GM12801 (cell line): ENCODE measurements at regions not wholly inside any gene's neighbourhood (a gene's known extent, or its start where the extent isn't known, plus 50 kb on each side); places are given as distances from the start of the nearest gene placed in this dataset.

Experiments
- CTCF ChIP-seq: IDR thresholded peaks from one replicate; pipeline ENCODE4 v1.5.1; 2011; ENCODE audit warnings: control low read depth; ENCODE audit not compliant: insufficient read length; ENCODE audit errors: extremely low read depth

DNA sequence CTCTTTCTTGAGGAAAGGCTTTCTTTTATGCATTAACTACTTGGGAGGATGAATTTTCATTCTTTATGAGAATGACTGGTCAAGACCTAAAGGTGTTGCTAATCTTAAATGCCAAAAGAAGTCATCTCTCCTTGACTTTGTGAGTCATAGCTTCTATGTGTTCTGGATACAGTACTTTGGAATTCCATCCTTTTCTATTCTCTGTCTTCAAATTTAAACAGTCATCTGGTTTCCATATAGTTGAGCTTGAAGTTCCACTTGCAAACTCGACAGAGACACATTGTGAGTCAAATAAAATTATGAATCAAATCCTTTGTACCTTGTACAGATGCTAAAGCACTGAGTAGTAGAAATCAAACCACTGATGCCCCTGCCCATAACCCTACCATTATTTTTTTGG, 271.9 kb upstream of the PMFBP1 start:
- no peak for TF ChIP-seq CTCF

DNA sequence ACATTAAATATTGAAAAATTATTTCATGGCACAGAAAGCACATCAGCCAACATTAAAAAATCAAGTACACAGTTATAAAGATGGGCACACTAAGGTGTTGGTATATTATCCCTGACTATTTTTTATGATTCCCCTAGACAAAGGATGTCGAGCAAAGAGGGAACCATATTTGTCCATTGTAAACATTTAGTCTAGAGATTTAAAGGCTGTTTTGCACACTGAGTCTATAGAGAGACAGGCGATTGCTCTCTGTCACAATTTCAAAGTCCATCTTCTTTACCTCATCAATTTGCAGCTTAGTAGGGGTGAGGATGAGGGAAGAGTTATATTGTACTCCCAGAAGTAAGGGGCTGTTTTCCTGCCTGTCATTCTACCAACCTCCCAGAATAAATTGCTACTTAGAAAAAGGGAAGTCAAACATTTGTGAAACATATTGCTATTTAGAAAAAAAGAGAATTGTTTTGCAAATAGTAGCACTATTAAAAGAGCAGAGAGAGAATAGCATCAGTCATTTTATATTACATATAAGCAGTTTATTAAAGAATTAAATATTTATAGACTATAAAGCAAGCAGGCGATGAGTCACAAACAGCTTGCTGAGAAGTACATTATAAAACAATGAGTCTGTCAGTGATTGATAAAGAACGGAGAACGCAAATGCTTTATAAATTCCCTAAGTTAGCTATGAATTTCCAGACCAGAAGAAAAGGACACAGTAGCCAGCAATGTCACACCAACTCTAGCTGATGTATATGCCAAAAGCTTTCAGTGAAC, 270.6 kb upstream of the PMFBP1 start:
- no peak for TF ChIP-seq CTCF

GRCh38 chr16:72437891-72438290, 265.9 kb upstream of the PMFBP1 start:
- no peak for TF ChIP-seq CTCF

GRCh38 chr16:72434159-72434558, 262.2 kb upstream of the PMFBP1 start:
- no peak for TF ChIP-seq CTCF

GRCh38 chr16:72430121-72430520, 258.2 kb upstream of the PMFBP1 start:
- no peak for TF ChIP-seq CTCF

DNA sequence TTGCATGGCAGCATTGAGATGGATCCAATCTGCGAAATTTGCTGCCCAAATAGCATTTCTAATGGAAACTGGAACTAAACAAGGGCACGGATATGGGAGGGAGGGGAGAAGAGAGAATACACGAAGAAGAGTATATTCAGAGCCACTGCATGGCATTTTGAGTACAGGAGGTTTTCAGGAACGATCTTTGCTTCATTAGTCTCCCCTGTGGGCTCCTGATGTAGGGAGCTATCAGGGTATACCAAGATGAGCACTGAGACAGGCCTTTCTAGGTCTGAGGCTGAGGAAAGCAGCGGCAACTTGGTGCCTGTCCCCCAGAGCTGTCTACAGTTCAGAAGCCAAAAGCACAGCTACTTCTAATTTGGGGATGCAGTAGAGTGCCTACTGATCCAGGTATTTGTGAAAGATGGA, 257.7 kb upstream of the PMFBP1 start:
- no peak for TF ChIP-seq CTCF

DNA sequence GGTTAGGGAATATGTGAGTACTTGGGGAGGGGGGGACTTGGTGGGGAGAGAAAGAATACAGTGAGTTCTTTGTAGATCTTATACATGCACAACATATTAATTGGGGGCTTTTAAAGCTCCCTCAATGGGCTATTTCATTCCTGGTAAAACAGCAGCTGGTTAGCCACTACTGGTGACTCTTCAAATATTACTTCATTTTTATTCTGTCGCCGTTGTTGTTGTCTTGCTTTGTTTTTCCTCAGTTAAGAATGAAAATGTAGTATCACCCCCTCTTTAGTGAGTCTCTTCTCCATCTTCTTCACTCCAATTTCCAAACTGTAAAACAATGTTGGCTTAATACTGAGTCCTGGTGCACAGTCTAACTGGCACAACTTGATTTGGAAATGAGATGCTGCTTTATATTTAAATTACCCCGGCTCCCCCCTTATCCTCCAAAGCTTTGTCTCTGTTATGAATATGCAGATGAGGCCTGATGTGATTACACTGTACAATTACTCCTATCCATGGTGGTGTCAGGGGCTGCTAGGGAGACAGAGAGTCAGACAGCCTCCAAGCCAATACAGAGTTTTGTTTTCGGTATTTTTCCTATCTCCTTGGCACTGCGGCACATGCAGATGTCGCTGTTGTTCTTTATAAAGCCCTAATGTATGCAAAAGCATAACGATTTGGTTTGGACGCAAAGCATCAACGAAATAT, 256.9 kb upstream of the PMFBP1 start:
- TF ChIP-seq CTCF = no peak
